Breast epithelium (tissue), 3 donors: ENCODE measurements at regions not wholly inside any gene's neighbourhood (a gene's known extent, or its start where the extent isn't known, plus 50 kb on each side); places are given as distances from the start of the nearest gene placed in this dataset.

Experiments
- POLR2A ChIP-seq: fragments of 450-650 bp; IDR thresholded peaks from one replicate; pipeline ENCODE4 v1.6.1; 2016; ENCODE audit warnings: antibody characterized with exemption, mild to moderate bottlenecking, moderate library complexity
- TF ChIP-seq, protein P1 (sequence below), 3 donors: fragments of 450-650 bp; IDR thresholded peaks; one replicate each; pipeline ENCODE4 v1.5.1; 2016 to 2017; ENCODE audit warnings: antibody characterized with exemption in 3 of 3, mild to moderate bottlenecking in 3 of 3, moderate library complexity in 3 of 3

DNA sequence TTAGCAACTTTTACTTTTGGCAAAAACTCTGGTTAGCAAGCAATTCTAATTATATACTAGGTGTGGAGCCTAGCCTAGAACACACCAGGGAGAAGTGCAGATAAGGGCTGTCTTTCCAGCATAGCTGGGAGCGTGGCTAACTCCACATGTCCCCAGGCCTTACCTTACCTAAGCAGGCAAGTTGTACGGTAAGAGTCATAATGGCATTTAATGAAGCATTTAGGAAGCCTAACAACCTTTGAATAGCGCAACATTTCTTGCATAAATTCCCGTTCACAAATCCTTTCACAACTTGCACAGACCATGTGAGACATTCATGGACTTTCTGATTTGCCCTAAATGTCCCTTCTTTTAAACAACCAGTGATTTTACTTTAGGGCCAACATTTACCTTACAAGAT, 917.4 kb upstream of the ACO1 start:
- TF ChIP-seq, protein P1, sequence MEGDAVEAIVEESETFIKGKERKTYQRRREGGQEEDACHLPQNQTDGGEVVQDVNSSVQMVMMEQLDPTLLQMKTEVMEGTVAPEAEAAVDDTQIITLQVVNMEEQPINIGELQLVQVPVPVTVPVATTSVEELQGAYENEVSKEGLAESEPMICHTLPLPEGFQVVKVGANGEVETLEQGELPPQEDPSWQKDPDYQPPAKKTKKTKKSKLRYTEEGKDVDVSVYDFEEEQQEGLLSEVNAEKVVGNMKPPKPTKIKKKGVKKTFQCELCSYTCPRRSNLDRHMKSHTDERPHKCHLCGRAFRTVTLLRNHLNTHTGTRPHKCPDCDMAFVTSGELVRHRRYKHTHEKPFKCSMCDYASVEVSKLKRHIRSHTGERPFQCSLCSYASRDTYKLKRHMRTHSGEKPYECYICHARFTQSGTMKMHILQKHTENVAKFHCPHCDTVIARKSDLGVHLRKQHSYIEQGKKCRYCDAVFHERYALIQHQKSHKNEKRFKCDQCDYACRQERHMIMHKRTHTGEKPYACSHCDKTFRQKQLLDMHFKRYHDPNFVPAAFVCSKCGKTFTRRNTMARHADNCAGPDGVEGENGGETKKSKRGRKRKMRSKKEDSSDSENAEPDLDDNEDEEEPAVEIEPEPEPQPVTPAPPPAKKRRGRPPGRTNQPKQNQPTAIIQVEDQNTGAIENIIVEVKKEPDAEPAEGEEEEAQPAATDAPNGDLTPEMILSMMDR (IDR thresholded peaks at IDR 0.05) = no peak
- no peak for TF ChIP-seq POLR2A
